DMS79 treated with DMSO at 0.1 percent for 48 hours (cell line): ENCODE measurements at regions not wholly inside any gene's neighbourhood (a gene's known extent, or its start where the extent isn't known, plus 50 kb on each side); places are given as distances from the start of the nearest gene placed in this dataset.
"Not testable (repeated sequence)": the region's sequence is repeated elsewhere in the genome, so short reads cannot be mapped to it uniquely, and the experiment has no call there.

ENCODE experiments used
- DNase-seq: peaks from one replicate; lab custom pipeline; 2025; lab: John Stamatoyannopoulos, UW

DNA sequence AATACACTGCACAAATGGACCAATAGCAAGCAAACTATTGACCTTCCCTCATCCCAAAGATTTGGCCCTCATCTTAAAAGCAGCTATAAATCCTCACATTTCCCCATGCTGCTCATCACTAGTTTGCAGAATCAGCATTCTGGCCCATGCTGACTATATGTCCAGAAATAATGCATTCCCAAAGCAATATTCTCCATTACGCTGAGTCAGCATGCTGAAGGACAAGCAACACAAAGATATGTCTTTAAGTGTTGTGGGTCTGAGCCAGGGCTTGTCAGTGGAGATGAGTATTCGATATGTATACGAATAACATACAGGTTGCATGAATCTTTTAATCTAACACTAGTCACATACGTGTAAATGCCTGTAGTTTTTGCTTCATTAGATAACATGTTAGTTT is 1045.0 kb upstream of the DDX18 start:
- no peak for DNase-seq

DNA sequence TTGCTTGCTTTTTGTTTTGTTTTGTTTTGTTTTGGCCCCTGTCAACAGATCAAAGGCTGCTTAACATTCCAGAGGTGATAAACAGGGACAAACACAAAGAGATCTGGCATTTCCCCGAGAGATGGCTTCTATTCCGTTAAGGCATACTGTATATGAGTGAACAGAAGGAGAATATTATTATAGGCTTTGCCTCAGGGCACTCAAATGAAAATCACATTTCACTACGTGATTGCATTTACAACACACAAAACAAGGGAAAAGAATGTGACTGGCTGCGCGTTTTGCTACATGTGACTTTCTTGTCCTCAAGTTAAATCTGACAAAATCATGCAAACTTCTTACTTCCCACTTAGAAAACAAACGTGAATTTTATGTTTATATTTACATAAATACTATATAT is 1037.9 kb upstream of the DDX18 start:
- no peak for DNase-seq

DNA sequence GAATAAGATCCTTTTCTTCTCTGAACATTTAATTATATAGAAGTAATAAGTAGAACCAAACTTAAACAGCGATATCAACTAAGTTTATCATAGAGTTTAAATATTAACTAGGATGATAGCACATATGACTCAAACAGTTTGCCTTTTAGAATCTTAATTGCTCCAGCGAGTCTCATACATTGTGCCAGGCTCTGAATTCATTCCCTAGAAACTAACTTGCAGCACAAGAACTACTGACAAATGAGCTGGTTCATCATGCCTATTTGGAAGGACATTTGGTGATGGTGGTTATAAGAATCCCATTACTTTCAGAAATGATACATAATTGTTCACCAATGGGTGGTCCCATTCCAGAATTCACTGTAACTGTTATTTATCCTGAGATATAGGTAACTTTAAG is 1026.6 kb upstream of the DDX18 start:
- no peak for DNase-seq

DNA sequence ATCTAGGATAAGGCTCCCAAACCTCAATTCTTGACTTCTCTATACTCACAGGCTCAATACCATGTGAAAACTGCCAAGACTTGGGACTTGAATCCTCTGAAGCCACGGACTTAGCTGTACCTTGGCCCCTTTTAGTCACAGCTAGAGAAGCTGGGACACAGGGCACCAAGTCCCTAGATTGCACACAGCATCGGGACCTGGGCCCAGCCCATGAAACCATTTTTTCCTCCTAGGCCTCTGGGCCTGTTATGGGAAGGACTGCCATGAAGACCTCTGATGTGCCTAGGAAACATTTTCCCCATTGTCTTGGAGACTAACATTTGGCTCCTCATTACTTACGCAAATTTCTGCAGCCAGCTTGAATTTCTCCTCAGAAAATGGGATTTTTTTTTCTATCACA is 1011.8 kb upstream of the DDX18 start:
- DNase-seq: no peak

DNA sequence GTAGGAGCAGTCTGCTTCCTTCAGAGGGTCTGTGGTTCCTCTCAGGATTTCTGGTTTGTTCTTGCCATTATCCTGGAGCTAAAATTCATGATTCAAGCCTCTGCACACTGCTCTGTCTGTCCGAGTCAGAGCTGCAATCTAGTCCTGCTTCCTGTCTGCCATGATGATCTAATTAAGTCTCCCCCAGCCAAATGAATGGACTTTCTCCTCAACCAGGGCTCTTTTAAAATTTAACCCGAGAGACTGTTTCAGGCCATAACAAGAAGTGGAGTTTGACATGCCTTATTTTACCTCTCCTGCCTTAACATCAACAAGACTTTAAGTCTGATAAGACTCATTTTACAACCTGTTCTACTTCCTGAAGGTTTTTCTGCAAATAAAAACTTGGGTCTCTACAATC is 1009.6 kb upstream of the DDX18 start:
- no peak for DNase-seq

DNA sequence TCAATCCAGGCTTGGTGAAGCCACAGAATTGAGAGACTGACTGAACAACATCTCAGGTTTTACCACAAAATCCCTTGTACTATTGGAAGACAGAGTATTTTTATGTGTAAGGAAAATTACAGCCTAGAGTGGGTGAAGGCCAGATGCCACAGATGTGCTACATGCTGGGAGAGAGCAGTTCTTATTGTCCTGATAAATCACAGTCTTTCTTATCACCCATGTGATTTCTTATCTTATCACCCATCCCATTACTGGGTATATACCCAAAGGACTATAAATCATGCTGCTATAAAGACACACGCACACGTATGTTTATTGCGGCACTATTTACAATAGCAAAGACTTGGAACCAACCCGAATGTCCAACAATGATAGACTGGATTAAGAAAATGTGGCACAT is 1008.0 kb upstream of the DDX18 start:
- not testable (repeated sequence) for DNase-seq

DNA sequence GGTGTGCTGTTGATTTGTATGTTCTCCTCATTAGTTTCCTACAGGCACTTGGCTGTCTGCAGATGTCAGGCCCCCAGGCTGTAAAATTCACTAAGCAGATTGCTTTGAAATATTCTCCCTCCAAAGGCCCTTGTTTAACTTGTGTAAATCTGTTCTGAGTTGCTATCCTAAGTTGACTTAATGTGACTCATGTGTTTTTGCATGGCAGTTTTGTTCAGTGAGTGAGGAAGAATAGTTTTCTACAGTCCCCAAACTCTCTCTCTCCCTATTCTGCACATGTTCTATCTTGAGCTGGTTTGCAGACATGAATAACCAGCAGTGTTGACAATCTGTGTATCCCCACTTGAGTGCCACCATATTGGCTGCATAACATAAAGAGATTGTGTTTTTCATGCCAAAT is 1005.4 kb upstream of the DDX18 start:
- no peak for DNase-seq

DNA sequence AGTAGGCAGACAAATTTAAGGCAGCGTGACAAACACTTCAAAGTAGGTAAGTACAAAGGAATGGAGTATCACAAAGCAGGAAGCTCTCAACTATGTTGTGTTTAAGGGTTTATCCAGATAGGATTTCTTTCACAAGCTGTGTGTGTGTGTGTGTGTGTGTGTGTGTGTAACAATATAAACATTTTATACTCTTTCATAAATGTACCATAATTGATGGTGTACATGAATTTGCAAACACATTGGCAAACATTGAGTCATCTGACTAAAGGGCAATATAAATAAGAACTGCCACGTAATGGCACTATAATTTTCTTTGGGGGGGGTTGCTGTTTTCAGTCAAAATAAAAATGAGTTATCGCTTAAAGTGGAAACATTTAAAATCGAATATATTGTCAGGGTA is 1004.4 kb upstream of the DDX18 start:
- no peak for DNase-seq

DNA sequence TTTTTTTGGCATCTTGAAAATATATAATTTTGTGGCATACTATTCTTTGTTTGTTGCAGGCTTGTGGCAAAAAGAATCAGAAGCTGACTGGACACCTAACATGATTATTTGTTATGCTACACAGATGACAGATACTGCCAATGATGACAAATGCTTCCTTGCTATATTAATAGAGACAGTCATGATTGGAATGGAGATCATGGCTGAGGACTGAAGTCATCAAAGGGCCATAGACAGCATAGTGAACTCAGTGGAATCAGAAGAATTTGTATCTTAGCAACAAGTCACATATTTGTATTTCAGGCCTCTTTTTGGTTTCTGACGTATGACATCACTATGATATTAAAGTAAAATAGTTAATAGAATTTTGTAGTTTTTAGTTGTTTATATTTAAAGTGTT is 1003.8 kb upstream of the DDX18 start:
- DNase-seq: no peak

DNA sequence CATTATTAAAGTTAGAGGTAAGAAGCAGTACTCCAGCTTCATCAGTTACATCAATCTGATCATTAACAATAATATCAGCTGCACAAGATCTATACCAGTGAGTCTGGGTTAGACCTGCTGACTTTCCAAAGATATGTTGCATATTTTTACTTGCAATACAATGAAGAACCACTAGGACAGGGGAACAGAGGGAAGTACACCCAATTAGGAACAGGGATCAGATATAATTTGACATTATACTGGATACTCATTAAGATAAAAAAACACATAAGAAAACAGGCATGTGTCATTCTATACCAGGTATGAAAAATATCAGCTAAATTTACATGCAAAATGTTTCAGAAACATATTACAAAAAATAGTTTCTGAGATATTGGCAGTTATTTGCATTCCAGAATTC is 995.1 kb upstream of the DDX18 start:
- no peak for DNase-seq

DNA sequence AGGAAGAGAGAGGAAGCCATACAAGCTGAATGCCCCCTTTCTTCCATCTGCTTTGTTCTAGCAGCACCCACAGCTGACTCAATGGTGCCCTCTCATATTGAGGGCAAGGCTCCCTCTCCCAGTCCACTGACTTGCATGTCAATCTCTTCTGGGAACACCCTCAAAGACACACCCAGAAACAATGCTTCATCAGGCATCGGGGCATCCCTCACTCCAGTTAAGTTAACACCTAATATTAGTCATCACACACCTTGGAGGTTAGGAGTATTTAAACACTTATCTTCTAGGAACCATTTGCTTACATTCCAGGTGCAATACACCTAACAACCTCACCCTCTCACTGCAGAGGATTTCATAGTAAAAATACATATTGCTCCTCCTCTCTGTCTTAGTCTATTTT is 993.5 kb upstream of the DDX18 start:
- no peak for DNase-seq

DNA sequence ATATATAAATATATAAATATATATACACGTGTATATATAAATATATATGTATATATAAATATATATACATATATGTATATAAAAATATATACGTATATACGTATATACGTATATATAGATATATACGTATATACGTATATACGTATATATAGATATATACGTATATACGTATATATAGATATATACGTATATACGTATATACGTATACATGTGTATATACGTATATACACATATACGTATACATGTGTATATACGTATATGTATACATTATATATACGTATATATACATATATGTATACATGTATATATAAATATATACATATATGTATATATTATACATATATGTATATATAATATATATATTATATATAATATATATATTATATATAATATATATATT is 984.9 kb upstream of the DDX18 start:
- not testable (repeated sequence) for DNase-seq

DNA sequence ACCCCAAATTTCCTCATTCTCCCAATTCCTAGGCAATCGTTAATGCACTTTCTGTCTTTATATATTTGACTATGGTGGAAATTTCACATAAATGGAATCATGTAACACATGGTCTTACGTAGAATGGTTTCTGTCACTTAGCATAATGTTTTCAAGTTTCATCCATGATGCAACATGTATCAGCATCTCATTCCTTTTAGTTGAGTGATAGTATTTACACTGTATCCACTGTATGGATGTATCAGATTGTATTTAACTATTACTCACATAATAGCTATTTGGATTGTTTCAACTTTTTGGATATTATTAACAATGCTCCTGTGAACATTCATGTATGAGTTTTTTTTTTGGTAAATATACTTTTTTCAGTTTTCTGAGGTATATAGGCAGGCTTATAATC is 982.3 kb upstream of the DDX18 start:
- no peak for DNase-seq

DNA sequence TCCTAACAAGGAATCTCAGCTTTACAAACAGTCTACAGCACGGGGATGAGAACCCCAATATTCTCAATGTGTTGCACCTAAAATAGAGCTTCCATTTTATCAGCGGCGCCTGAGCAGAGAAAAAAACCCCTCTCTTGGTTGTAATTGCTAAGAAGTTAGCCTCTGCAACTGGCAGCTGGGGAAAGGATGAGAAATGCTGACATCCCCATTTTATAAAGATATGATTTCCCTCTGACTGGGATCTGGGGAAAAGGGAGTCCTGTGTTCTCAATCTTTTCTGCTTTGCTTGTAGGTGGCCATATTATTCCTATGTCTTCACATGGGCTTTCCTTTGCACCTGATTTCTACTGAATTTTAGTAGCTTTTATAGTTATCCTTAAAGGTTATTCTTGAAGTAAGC is 981.4 kb upstream of the DDX18 start:
- DNase-seq: no peak

DNA sequence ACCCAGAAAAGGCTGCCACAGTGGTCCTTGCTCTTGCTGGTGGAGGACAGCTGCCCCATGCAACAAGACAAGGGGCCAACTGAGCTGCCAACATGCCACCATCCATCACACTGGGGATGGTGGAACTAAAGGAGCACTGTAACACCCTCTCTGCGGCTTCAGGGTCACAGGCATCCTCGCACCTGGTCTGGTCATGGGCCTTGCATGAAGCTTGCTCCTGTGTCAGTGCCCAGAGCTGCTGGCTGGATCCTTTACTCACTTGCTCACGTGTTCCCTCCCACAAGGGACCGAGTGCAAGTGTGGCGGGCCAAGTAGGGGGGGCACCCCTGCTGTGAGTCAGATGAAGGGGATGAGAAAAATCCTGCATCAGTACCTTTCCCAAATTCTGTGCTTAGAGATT is 972.3 kb upstream of the DDX18 start:
- no peak for DNase-seq

DNA sequence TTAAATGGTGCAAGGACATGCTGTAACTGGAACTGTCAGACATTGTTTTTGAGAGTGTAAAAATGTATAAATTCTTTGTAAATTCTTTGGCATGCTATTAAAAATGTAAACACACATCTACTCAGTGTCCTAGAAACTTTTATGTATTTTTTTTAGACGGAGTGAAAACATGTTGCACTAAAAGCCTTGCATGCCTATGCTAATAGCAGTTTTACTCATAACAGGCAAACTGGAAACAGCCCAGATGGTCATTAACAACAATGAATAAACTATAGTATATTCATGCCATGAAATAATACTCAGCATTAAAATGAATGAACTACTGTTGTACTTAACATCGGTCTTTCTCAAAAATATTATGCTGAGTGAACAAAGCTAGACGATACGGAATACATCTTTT is 954.8 kb upstream of the DDX18 start:
- no peak for DNase-seq

DNA sequence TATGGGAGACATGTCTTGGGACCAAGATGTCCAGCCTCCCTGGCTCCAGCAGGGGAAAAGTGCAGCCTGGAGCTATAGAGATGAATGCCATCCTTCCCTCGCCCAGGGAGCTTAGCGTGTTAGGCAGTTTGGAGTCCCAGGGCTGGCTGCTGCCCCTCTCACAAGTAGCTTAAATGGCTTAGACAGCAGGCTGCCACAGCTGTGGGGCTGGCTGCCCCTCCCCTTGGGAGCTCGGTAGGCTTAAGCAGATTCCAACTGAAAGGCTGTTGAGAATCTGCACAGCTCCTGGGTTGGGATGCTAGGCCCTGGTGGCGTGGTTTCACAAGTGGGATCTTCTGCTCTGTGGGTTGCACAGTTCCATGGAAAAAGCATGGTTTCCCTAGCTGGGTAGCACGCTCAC is 940.5 kb upstream of the DDX18 start:
- no peak for DNase-seq

DNA sequence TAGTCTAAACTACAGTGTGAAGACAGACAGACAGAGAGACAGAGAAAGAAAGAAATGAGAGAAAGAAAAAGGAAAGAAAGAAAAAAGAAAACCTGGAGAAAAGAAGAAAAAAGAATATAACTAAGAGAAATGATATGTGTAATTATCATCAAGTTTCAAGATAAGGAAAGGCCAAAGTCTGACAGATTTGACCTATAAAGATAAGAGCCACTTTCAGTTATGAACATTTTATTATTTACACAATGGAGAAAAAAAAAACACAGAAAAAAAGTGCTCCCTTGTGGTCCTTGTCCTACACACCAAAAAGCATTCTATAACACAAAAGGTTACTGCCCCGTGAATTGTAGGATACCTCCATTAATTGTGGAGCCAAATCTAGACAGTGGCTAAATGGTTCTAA is 937.2 kb upstream of the DDX18 start:
- DNase-seq: no peak

DNA sequence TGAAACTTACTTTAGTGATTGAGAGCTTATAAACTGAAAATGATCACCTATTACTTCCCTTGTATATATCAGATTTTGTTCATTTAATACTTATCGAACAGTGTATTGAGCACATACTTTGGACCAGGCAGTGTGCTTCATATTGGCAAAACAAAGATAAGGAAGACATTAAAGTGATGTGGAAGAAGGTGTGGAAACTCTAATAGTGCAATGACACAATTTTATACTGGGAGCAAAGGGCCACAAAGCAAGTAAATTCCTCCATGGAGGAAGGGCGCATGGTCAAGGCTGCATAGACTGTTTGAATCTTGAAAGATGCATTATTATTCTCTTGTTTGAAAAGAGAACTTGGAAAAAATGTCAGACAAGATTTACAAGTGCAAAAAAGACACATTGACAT is 936.5 kb upstream of the DDX18 start:
- DNase-seq: no peak

DNA sequence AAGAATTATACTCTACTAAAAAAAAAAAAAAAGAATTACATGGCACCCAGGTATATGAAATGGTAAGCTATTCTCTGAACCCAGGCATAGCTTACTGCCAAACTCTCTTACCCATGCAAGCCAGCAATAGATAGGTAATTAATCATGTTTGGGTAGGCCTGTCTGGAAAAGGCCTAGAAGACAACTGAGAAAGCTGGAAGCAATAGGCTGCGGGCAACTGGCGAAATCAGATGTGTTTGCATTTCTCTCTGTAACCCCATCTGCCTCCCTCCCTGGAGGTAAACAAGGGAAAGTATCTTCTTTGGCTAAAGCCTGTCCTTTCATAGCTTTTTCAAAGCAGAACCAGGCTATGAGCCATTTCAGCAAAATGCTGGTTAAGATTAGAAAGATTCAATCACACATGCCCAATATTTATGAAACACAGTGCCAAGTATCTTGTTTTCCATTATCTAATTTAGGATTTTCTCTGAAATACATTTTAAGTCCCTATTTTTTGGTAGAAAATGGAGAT is 934.8 kb upstream of the DDX18 start:
- DNase-seq: no peak

DNA sequence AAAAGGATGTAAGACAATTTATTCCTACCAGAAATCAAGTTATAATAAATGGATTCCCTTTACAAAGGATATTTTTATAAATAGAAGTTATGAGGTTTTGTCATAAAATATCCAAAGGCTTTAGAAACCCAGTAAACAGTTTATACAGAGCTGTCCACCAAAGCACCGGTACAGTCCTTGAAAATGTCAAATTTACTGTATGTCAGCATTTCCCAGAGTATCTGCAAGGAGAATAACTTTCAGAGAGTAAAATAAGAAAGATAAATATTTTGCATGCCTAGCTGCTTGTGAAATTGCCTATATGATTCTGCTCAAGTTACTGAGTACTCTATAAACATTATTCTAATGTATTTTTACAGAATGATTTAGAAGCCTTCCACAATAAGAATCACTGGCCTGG is 923.3 kb upstream of the DDX18 start:
- no peak for DNase-seq

DNA sequence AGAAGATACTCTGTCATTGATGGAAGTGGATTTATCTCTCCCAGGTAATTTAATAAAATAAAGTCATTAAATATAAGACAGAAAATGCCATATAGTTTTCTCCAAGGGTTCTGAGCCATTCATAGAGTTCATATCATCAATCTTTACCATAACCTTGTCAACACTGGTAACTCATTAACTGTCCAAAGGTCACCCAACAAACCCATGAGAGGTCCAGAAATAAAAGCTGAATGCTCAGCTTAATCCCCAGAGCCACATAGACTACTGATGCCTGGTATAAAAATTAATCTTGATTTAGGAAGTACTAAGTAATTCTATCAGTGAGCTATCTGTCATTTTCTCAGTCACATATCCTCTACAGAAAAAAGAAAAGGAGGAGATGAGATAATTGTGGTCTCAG is 903.0 kb upstream of the DDX18 start:
- DNase-seq: no peak

DNA sequence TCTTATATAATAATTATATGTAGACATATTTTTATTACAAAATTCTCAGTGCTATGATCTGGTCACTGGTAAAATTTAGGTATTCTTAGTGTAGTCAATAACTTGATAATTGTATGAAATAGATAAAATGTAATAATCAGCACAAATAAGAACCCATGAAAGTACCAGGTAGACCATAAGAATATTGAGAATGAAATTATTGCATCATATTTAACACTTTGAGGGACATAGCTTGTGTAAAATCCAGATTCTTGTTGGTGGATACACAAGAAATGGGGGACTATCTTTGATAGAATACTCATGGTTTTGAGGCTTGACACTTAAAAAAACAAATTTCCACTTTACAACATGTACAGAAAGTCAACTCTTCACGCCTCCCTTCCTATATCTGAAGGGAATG is 898.8 kb upstream of the DDX18 start:
- DNase-seq: no peak

DNA sequence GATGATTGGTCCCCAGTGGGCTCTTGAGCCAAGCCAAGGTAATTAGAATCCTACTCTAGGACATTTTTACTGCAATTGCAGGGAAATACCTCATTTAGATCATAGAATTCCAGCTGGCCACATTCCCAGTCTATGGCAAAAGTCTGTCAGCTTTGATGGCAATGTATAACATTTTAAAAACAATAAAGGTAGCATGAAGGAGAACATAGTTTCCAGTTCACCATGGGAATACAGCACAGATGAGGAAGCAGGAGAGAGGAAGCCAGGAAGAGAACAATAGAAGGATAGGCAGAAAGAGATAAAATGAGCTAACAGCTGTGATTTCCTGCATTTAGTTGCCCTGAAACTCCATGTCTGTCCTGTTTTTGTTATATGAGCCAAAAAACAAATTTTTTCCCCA is 897.3 kb upstream of the DDX18 start:
- DNase-seq: no peak

DNA sequence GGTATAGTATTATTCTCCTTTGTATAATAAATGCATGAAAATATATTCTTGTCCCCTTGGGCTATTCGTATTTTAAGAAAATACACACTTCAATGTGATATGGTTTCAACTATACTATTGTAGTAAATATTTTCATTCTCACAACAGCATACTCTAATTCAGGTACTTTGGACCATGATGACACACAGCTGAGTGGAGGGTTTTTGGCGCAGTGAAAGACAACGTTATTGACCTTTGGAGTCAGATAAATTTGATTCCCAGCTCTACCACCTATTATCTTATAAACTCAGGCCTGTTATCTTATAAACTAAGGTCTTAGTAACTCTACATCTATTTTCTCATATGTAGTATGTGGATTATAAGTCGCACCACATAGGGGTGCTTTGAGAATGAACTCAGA is 895.9 kb upstream of the DDX18 start:
- no peak for DNase-seq
